ENCODE measurements at regions not wholly inside any gene's neighbourhood (a gene's known extent, or its start where the extent isn't known, plus 50 kb on each side); places are given as distances from the start of the nearest gene placed in this dataset.

DNA sequence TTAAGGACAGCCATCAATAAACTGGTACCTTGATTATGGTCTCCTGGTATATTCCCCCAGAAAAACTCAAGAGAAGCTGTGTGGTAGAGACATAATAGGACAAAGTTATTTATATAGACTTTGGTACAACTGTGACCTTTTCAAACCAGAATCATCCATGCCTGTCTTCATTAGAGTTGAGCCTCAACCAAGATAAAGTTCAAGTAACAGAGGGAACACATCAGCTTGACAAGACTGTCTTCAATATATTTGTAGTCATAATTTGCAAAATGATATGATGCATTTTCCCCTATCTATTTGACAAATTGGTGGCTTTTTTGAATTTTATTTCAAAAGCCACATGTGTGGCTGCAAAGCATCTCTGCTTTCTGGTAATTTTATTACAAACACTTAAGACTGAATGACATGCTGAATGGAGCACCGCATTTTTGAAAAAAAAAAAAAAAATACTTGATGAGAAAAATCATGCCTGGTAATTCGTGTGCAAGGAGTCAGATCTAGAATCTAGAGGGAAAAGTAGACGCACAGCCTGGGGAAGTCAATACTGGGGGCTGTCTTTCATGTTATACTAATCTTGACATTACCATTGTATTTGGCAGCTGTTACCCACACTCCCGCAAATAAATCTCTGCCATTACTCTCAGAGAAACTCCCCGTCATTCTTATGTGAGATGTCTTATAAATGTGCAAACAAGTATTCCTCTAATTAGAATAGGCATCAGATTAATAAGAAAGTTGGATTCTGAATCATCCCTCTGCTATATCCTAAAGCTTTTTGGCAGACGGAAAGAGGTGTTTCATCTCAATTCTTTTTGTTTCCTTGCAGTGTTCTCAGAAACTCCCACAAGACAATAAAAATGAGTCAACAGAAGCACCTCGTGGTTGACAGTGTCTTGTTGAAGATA, 554.8 kb upstream of the CBLB start:
- TF ChIP-seq, protein P1, sequence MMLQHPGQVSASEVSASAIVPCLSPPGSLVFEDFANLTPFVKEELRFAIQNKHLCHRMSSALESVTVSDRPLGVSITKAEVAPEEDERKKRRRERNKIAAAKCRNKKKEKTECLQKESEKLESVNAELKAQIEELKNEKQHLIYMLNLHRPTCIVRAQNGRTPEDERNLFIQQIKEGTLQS (IDR thresholded peaks at IDR 0.05), result no peak
- TF ChIP-seq, protein P2, sequence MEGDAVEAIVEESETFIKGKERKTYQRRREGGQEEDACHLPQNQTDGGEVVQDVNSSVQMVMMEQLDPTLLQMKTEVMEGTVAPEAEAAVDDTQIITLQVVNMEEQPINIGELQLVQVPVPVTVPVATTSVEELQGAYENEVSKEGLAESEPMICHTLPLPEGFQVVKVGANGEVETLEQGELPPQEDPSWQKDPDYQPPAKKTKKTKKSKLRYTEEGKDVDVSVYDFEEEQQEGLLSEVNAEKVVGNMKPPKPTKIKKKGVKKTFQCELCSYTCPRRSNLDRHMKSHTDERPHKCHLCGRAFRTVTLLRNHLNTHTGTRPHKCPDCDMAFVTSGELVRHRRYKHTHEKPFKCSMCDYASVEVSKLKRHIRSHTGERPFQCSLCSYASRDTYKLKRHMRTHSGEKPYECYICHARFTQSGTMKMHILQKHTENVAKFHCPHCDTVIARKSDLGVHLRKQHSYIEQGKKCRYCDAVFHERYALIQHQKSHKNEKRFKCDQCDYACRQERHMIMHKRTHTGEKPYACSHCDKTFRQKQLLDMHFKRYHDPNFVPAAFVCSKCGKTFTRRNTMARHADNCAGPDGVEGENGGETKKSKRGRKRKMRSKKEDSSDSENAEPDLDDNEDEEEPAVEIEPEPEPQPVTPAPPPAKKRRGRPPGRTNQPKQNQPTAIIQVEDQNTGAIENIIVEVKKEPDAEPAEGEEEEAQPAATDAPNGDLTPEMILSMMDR (IDR thresholded peaks at IDR 0.05; ENCODE audit: low read depth, low read length, missing input control), result no peak
- TF ChIP-seq, protein P3, sequence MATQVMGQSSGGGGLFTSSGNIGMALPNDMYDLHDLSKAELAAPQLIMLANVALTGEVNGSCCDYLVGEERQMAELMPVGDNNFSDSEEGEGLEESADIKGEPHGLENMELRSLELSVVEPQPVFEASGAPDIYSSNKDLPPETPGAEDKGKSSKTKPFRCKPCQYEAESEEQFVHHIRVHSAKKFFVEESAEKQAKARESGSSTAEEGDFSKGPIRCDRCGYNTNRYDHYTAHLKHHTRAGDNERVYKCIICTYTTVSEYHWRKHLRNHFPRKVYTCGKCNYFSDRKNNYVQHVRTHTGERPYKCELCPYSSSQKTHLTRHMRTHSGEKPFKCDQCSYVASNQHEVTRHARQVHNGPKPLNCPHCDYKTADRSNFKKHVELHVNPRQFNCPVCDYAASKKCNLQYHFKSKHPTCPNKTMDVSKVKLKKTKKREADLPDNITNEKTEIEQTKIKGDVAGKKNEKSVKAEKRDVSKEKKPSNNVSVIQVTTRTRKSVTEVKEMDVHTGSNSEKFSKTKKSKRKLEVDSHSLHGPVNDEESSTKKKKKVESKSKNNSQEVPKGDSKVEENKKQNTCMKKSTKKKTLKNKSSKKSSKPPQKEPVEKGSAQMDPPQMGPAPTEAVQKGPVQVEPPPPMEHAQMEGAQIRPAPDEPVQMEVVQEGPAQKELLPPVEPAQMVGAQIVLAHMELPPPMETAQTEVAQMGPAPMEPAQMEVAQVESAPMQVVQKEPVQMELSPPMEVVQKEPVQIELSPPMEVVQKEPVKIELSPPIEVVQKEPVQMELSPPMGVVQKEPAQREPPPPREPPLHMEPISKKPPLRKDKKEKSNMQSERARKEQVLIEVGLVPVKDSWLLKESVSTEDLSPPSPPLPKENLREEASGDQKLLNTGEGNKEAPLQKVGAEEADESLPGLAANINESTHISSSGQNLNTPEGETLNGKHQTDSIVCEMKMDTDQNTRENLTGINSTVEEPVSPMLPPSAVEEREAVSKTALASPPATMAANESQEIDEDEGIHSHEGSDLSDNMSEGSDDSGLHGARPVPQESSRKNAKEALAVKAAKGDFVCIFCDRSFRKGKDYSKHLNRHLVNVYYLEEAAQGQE (IDR thresholded peaks at IDR 0.05), result no peak
- TF ChIP-seq SP1 (IDR thresholded peaks at IDR 0.05), result no peak
- TF ChIP-seq TAF1 (conservative IDR thresholded peaks at IDR 0.05), result no peak
- no peak for TF ChIP-seq RAD21 (IDR thresholded peaks at IDR 0.05)
- TF ChIP-seq JUND (IDR thresholded peaks at IDR 0.05), result no peak
- TF ChIP-seq, protein P4, sequence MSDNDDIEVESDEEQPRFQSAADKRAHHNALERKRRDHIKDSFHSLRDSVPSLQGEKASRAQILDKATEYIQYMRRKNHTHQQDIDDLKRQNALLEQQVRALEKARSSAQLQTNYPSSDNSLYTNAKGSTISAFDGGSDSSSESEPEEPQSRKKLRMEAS (IDR thresholded peaks at IDR 0.05), result no peak
- TF ChIP-seq NR2F2 (IDR thresholded peaks at IDR 0.05), result no peak
- no peak for TF ChIP-seq GABPA (IDR thresholded peaks at IDR 0.05 in 1 of 2, conservative IDR thresholded peaks at IDR 0.05 in 1 of 2)
- no peak for TF ChIP-seq EGR1 (IDR thresholded peaks at IDR 0.05; ENCODE audit: low read depth in 2 of 2)
- TF ChIP-seq, protein P5, sequence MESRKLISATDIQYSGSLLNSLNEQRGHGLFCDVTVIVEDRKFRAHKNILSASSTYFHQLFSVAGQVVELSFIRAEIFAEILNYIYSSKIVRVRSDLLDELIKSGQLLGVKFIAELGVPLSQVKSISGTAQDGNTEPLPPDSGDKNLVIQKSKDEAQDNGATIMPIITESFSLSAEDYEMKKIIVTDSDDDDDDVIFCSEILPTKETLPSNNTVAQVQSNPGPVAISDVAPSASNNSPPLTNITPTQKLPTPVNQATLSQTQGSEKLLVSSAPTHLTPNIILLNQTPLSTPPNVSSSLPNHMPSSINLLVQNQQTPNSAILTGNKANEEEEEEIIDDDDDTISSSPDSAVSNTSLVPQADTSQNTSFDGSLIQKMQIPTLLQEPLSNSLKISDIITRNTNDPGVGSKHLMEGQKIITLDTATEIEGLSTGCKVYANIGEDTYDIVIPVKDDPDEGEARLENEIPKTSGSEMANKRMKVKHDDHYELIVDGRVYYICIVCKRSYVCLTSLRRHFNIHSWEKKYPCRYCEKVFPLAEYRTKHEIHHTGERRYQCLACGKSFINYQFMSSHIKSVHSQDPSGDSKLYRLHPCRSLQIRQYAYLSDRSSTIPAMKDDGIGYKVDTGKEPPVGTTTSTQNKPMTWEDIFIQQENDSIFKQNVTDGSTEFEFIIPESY (IDR thresholded peaks at IDR 0.05), result no peak

All from liver (tissue), 3 donors.